NCI-H2227 treated with DMSO at 0.1 percent for 48 hours (cell line): ENCODE measurements at regions not wholly inside any gene's neighbourhood (a gene's known extent, or its start where the extent isn't known, plus 50 kb on each side); places are given as distances from the start of the nearest gene placed in this dataset.

Experiments used
- DNase-seq: peaks from one replicate; lab custom pipeline; 2025; lab: John Stamatoyannopoulos, UW

GRCh38 chr7:8379264-8379663, 54.1 kb upstream of the NXPH1 start:
- DNase-seq = no peak

GRCh38 chr7:8380130-8380529, 53.3 kb upstream of the NXPH1 start:
- DNase-seq = no peak

DNA sequence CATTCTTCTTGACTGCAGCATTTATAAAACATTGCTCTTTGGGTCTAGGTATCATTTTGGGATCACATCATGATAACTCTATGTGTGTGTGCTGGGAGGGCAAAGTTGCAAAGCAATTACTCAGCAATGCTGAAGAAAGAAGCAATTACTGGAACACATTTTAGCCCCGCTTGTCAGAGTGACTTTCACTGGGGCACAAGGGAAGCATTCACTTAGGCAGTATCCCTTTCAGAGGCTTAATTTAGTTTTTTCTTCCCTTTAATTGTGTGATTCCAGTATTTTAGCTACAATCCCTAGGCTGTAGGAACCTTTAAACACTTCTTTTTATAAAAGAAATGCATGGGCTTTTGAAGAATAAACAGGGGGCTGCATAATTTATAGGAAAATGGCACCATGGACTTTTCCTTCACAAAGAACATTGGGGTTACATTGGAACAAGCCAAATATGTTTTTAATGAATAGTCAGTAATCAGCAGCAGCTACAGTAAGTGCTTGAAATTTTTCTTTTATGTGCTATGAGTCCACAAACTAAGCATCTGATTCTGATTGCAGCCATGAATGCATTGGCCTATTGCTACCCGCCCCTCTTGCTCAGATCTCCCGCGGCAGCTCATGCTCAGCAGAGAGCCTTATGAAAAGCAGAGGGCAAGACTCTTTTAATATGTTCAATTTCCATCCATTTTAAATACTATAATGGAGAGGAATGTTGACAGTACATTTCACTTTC, 51.2 kb upstream of the NXPH1 start:
- peak; percentile 17 for DNase-seq
